ENCODE measurements at regions not wholly inside any gene's neighbourhood (a gene's known extent, or its start where the extent isn't known, plus 50 kb on each side); places are given as distances from the start of the nearest gene placed in this dataset.

- TF ChIP-seq, protein P1, sequence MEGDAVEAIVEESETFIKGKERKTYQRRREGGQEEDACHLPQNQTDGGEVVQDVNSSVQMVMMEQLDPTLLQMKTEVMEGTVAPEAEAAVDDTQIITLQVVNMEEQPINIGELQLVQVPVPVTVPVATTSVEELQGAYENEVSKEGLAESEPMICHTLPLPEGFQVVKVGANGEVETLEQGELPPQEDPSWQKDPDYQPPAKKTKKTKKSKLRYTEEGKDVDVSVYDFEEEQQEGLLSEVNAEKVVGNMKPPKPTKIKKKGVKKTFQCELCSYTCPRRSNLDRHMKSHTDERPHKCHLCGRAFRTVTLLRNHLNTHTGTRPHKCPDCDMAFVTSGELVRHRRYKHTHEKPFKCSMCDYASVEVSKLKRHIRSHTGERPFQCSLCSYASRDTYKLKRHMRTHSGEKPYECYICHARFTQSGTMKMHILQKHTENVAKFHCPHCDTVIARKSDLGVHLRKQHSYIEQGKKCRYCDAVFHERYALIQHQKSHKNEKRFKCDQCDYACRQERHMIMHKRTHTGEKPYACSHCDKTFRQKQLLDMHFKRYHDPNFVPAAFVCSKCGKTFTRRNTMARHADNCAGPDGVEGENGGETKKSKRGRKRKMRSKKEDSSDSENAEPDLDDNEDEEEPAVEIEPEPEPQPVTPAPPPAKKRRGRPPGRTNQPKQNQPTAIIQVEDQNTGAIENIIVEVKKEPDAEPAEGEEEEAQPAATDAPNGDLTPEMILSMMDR (IDR thresholded peaks at IDR 0.05), result no peak
- TF ChIP-seq EZH2 (IDR thresholded peaks at IDR 0.05) (no peak), EZH2phosphoT487 (IDR thresholded peaks at IDR 0.05) (no peak)
Observed at GRCh38 chr3:28088811-28089526, 152.4 kb upstream of the CMC1 start.
